ENCODE measurements at regions not wholly inside any gene's neighbourhood (a gene's known extent, or its start where the extent isn't known, plus 50 kb on each side); places are given as distances from the start of the nearest gene placed in this dataset.

GRCh38 chr6:165025040-165025439, 284.4 kb downstream of the C6orf118 start:
- no peak overlapping the region for H3K4me3 Mint-ChIP-seq
- H3K27me3 Mint-ChIP-seq = no peaks in the 10 kb centered on the region
- H3K36me3 Mint-ChIP-seq (ENCODE audit: low read depth) = no peaks in the 10 kb centered on the region
- H3K27ac Mint-ChIP-seq = no peak overlapping the region
- H3K9me3 Mint-ChIP-seq = peaks cover 9% of the 10 kb centered on the region
- no peaks in the 10 kb centered on the region for H3K4me1 Mint-ChIP-seq (ENCODE audit: low read depth)

DNA sequence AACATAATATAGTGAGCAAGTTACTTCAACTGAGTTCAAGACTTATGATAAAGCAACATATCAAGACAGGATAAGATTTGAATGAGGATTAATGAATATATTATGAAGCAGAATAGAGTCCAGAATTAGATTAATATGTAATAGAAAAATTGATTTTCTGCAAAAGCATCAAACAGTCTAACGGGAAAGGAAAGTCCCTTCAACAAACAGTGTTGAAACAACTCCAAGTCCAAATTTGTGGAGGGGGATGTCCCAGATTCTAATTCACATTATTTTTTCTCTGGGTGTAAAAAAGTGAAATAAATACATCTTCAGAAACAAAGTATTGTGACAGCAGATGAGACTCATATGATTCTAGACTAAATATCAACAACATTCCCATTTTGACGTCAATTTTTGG, 289.7 kb downstream of the C6orf118 start:
- H3K4me3 Mint-ChIP-seq = no peak overlapping the region
- no peaks in the 10 kb centered on the region for H3K27me3 Mint-ChIP-seq
- H3K9me3 Mint-ChIP-seq = peaks cover 14% of the 10 kb centered on the region
- no peaks in the 10 kb centered on the region for H3K36me3 Mint-ChIP-seq (ENCODE audit: low read depth)
- no peak overlapping the region for H3K27ac Mint-ChIP-seq
- no peaks in the 10 kb centered on the region for H3K4me1 Mint-ChIP-seq (ENCODE audit: low read depth)

GRCh38 chr6:165015676-165016075, 293.7 kb downstream of the C6orf118 start:
- Mint-ChIP-seq H3K27me3 (no peaks in the 10 kb centered on the region), H3K36me3 (ENCODE audit: low read depth) (no peaks in the 10 kb centered on the region), H3K4me3 (no peak overlapping the region), H3K4me1 (ENCODE audit: low read depth) (no peaks in the 10 kb centered on the region), H3K9me3 (peaks cover 13% of the 10 kb centered on the region), H3K27ac (no peak overlapping the region)

DNA sequence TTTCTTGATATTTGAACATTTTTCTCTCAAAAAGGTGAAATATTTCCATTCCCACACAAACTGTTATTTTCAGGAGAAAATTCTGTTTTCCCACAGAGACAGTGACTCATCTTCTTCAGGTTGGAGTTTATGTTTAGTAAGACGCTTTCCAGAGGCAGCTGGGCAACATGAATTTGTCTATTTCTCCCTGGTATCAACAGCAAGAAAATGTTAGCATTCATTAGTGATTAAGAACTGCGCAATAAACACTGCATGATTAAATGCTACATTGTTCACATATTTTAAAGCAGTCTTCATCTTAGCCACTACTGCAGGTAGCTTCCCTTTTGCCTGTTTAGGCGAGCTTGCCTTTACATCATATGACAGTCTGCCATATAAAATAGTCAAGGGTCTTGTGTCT, 295.7 kb downstream of the C6orf118 start:
- H3K4me1 Mint-ChIP-seq (ENCODE audit: low read depth) = no peaks in the 10 kb centered on the region
- no peak overlapping the region for H3K4me3 Mint-ChIP-seq
- H3K27me3 Mint-ChIP-seq = no peaks in the 10 kb centered on the region
- H3K27ac Mint-ChIP-seq = no peak overlapping the region
- peaks cover 17% of the 10 kb centered on the region for H3K9me3 Mint-ChIP-seq
- H3K36me3 Mint-ChIP-seq (ENCODE audit: low read depth) = no peaks in the 10 kb centered on the region

GRCh38 chr6:165012183-165012582, 297.2 kb downstream of the C6orf118 start:
- Mint-ChIP-seq H3K4me1 (ENCODE audit: low read depth) (no peaks in the 10 kb centered on the region), H3K9me3 (peaks cover 13% of the 10 kb centered on the region), H3K36me3 (ENCODE audit: low read depth) (no peaks in the 10 kb centered on the region), H3K27ac (no peak overlapping the region), H3K4me3 (no peak overlapping the region), H3K27me3 (no peaks in the 10 kb centered on the region)

DNA sequence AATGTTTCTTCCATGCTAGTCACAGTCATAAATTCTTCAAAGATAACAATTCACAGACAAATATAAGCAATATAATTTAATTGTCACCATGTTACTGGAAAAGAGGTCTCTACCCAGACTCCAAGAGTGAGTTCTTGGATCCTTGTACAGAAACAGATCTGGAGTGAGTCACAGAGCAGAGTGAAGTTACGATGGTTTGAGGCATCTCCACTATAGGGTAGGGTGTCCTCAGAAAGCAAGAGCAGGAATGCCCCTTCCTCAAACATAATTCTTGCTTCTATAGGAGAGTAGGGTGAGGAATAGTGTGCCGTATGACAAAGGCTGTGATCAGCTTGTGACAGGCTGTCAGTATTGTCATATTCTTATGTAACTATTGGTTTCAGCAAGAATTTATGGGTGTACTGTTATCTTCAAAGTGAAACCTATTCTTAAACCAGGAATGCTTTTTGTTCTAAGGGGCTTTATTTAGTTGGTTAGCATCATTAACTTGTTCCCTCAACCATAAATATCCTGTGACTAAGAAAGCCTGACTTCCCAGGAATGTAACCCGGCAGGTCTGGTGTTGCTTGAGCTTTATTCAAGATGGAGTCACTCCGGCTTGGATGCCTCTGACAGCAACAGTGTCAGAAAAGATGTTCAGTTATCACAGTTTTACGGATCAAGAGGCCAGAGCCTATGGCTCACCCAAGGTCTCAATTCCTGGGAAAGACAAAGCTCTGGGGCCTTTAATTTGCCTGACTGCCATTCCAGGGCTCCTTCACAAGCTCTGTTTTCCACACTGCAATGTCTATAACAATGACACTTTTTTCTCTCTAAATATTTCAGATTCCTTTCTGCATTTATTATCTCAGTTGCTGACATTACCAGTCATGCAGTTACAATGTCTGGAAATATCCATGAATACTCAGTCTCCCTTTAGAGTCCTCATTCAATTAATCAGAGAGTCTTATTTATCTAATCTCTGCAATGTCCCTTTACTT, 298.6 kb downstream of the C6orf118 start:
- H3K27ac Mint-ChIP-seq = no peak overlapping the region
- H3K4me3 Mint-ChIP-seq = no peak overlapping the region
- H3K9me3 Mint-ChIP-seq = peaks cover 13% of the 10 kb centered on the region
- H3K36me3 Mint-ChIP-seq (ENCODE audit: low read depth) = no peaks in the 10 kb centered on the region
- no peaks in the 10 kb centered on the region for H3K27me3 Mint-ChIP-seq
- H3K4me1 Mint-ChIP-seq (ENCODE audit: low read depth) = no peaks in the 10 kb centered on the region

- H3K4me3 Mint-ChIP-seq = no peak overlapping the region
- H3K4me1 Mint-ChIP-seq (ENCODE audit: low read depth) = no peaks in the 10 kb centered on the region
- no peaks in the 10 kb centered on the region for H3K27me3 Mint-ChIP-seq
- no peaks in the 10 kb centered on the region for H3K36me3 Mint-ChIP-seq (ENCODE audit: low read depth)
- no peak overlapping the region for H3K27ac Mint-ChIP-seq
- H3K9me3 Mint-ChIP-seq = peaks cover 13% of the 10 kb centered on the region
Observed at GRCh38 chr6:165008971-165009370, 300.4 kb downstream of the C6orf118 start.

- no peak overlapping the region for H3K4me3 Mint-ChIP-seq
- H3K36me3 Mint-ChIP-seq (ENCODE audit: low read depth) = no peaks in the 10 kb centered on the region
- peaks cover 8% of the 10 kb centered on the region for H3K9me3 Mint-ChIP-seq
- no peak overlapping the region for H3K27ac Mint-ChIP-seq
- H3K4me1 Mint-ChIP-seq (ENCODE audit: low read depth) = no peaks in the 10 kb centered on the region
- no peaks in the 10 kb centered on the region for H3K27me3 Mint-ChIP-seq
Observed at GRCh38 chr6:165002866-165003265, 306.5 kb downstream of the C6orf118 start.

GRCh38 chr6:165002358-165002757, 307.0 kb downstream of the C6orf118 start:
- Mint-ChIP-seq H3K4me3 (no peak overlapping the region), H3K27ac (no peak overlapping the region), H3K4me1 (ENCODE audit: low read depth) (no peaks in the 10 kb centered on the region), H3K27me3 (no peaks in the 10 kb centered on the region), H3K36me3 (ENCODE audit: low read depth) (no peaks in the 10 kb centered on the region), H3K9me3 (peaks cover 8% of the 10 kb centered on the region)

DNA sequence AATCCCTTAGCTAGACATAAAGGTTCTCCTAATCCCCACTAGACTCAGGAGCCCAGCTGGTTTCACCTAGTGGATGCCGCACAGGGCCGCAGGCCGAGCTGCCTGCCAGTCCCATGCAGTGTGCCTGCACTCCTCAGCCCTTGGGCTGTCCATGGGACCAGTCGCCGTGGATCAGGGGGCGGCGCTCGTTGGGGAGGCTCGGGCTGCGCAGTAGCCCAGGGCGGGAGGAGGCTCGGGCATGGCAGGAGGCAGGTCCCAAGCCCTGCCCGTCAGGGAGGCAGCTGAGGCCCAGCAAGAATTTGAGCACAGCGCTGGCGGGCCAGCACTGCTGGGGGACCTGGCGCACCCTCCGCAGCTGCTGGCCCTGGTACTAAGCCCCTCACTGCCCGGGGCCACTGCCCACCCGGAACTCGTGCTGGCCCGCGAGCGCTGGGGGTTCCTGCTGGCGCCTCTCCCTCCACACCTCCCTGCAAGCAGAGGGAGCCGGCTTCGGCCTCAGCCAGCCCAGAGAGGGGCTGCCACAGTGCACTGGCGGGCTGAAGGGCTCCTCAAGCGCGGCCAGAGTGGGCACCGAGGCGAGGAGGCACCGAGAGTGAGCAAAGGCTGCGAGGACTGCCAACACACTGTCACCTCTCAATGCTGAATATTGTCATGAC, 307.8 kb downstream of the C6orf118 start:
- no peaks in the 10 kb centered on the region for H3K4me1 Mint-ChIP-seq (ENCODE audit: low read depth)
- no peaks in the 10 kb centered on the region for H3K27me3 Mint-ChIP-seq
- no peak overlapping the region for H3K27ac Mint-ChIP-seq
- H3K4me3 Mint-ChIP-seq = no peak overlapping the region
- H3K36me3 Mint-ChIP-seq (ENCODE audit: low read depth) = no peaks in the 10 kb centered on the region
- peaks cover 10% of the 10 kb centered on the region for H3K9me3 Mint-ChIP-seq

- Mint-ChIP-seq H3K27me3 (no peaks in the 10 kb centered on the region), H3K4me3 (no peak overlapping the region), H3K36me3 (ENCODE audit: low read depth) (no peaks in the 10 kb centered on the region), H3K4me1 (ENCODE audit: low read depth) (no peaks in the 10 kb centered on the region), H3K9me3 (peaks cover 18% of the 10 kb centered on the region), H3K27ac (no peak overlapping the region)
Observed at GRCh38 chr6:164998297-164998696, 311.1 kb downstream of the C6orf118 start.

- Mint-ChIP-seq H3K36me3 (ENCODE audit: low read depth) (no peaks in the 10 kb centered on the region), H3K4me3 (no peak overlapping the region), H3K27ac (no peak overlapping the region), H3K27me3 (no peaks in the 10 kb centered on the region), H3K4me1 (ENCODE audit: low read depth) (no peaks in the 10 kb centered on the region), H3K9me3 (peaks cover 9% of the 10 kb centered on the region)
Observed at GRCh38 chr6:164996838-164997237, 312.6 kb downstream of the C6orf118 start.

DNA sequence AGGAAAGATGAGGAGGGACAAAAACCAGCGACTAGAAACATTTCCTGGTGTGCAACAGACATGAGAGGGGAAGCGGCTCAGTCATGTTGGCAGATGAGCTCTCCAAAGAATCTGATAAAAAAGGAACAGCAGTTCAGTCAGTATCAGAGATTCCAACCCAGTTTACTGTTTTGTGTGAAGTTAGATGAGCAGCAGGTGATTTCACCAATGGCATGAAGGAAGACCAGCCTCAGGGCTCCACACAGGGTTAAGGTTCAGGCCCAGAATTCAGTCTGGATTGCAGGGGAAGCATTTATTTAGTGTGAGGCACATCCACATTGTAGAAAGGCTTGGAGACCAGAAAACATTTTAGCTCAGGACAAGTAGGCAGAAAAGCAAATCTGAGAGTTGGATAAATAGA, 317.8 kb downstream of the C6orf118 start:
- H3K36me3 Mint-ChIP-seq (ENCODE audit: low read depth) = no peaks in the 10 kb centered on the region
- H3K27me3 Mint-ChIP-seq = no peaks in the 10 kb centered on the region
- H3K4me1 Mint-ChIP-seq (ENCODE audit: low read depth) = no peaks in the 10 kb centered on the region

DNA sequence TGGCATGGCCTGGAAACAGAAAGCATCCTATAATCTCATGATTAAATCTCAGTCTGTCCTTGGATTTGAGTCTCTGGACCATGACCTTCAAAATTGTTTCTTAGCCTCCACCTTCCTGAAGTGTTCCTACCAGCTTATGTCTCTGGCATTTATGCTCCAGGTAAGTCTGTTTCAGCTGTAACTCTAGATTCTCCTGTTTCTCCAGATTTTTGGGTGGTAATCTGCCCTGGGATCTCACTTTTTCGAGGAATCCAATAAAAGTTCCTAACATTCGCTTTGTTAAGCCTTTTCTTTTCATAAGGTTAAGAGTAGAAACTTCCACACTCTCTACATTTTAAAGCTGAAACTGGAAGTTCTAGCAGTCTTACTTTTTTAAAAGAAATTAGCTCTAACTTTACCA, 318.5 kb downstream of the C6orf118 start:
- no peaks in the 10 kb centered on the region for H3K4me1 Mint-ChIP-seq (ENCODE audit: low read depth)
- H3K4me3 Mint-ChIP-seq = no peak overlapping the region
- H3K27ac Mint-ChIP-seq = no peak overlapping the region
- H3K9me3 Mint-ChIP-seq = peaks cover 10% of the 10 kb centered on the region
- H3K27me3 Mint-ChIP-seq = no peaks in the 10 kb centered on the region
- H3K36me3 Mint-ChIP-seq (ENCODE audit: low read depth) = no peaks in the 10 kb centered on the region

More for the DNA sequence above, 317.8 kb downstream of the C6orf118 start:
- Mint-ChIP-seq H3K27ac (no peak overlapping the region), H3K9me3 (peaks cover 12% of the 10 kb centered on the region), H3K4me3 (no peak overlapping the region)

GRCh38 chr6:164982389-164982788, 327.0 kb downstream of the C6orf118 start:
- Mint-ChIP-seq H3K36me3 (ENCODE audit: low read depth) (no peaks in the 10 kb centered on the region), H3K27ac (no peak overlapping the region), H3K27me3 (no peaks in the 10 kb centered on the region)

More at GRCh38 chr6:164982389-164982788, 327.0 kb downstream of the C6orf118 start:
- H3K9me3 Mint-ChIP-seq = peaks cover 18% of the 10 kb centered on the region
- H3K4me1 Mint-ChIP-seq (ENCODE audit: low read depth) = no peaks in the 10 kb centered on the region
- no peak overlapping the region for H3K4me3 Mint-ChIP-seq

Data from stimulated activated naive CD8-positive, alpha-beta T cell treated with anti-CD3 and anti-CD28 coated beads, Interleukin-15, Interleukin-2, amounts not matched to agents 100 ng/mL and 50 ng/mL, for 24 hours (primary cell).